OCI-LY7 (cell line): ENCODE measurements at regions not wholly inside any gene's neighbourhood (a gene's known extent, or its start where the extent isn't known, plus 50 kb on each side); places are given as distances from the start of the nearest gene placed in this dataset.
"Not testable (repeated sequence)": the region's sequence is repeated elsewhere in the genome, so short reads cannot be mapped to it uniquely, and the experiment has no call there.

Experiments
- BruUV-seq: library from RNA; stranded (reverse); fragments of 400-500 nt; replicated peaks from 2 replicates; lab custom pipeline; 2021; lab: Mats Ljungman, UMichigan
- CTCF ChIA-PET: fragments of 300-600 bp; sonication (Branson Sonifier 250); formaldehyde crosslinking; loops from one replicate; lab custom pipeline; 2022; ENCODE audit warnings: antibody characterized with exemption; ENCODE audit not compliant: unreplicated experiment; lab: Charles Lee
- POLR2A ChIA-PET: fragments of 300-600 bp; sonication (Branson Sonifier 250); formaldehyde crosslinking; loops from one replicate; lab custom pipeline; 2022; ENCODE audit warnings: antibody characterized with exemption; lab: Charles Lee
- DNase-seq: peaks from one replicate; pipeline ENCODE4 v3.0.0-alpha.2; 2015; ENCODE audit warnings: low spot score
- H2AFZ ChIP-seq: fragments of 200-600 bp; sonication (generic), shearing (Covaris generic); 2 replicates; pipeline ENCODE4 v1.6.1; 2014; ENCODE audit warnings: mild to moderate bottlenecking, antibody characterized with exemption, low read length, moderate library complexity
- H3K27ac ChIP-seq: fragments of 200-600 bp; sonication (generic); 2 replicates; pipeline ENCODE4 v1.5.1; 2014; ENCODE audit warnings: mixed run types, low read depth, mild to moderate bottlenecking, moderate library complexity, low read length, inconsistent platforms; ENCODE audit not compliant: poor library complexity, severe bottlenecking
- H3K36me3 ChIP-seq: fragments of 200-600 bp; sonication (generic); 2 replicates; pipeline ENCODE4 v1.6.1; 2014; ENCODE audit warnings: mild to moderate bottlenecking, antibody characterized with exemption, low read length, moderate library complexity, mixed read lengths; ENCODE audit not compliant: insufficient read depth
- H3K4me1 ChIP-seq: fragments of 200-600 bp; sonication (generic); 2 replicates; pipeline ENCODE4 v1.5.1; 2014; ENCODE audit warnings: mild to moderate bottlenecking, low read length; ENCODE audit not compliant: insufficient read depth, poor library complexity, severe bottlenecking
- H3K4me2 ChIP-seq: fragments of 200-600 bp; sonication (generic); 2 replicates; pipeline ENCODE4 v1.6.1; 2014; ENCODE audit warnings: mild to moderate bottlenecking, low read length
- H3K4me3 ChIP-seq: fragments of 200-600 bp; sonication (generic); 2 replicates; pipeline ENCODE4 v1.5.1; 2014; ENCODE audit warnings: mild to moderate bottlenecking, low read depth, low read length; ENCODE audit not compliant: poor library complexity, severe bottlenecking
- H3K79me2 ChIP-seq: fragments of 200-600 bp; sonication (generic); 2 replicates; pipeline ENCODE4 v1.6.1; 2016; ENCODE audit warnings: low read depth, mild to moderate bottlenecking, low read length, moderate library complexity, mixed read lengths; ENCODE audit not compliant: insufficient read depth
- H3K9me2 ChIP-seq: fragments of 200-600 bp; sonication (generic); 2 replicates; pipeline ENCODE4 v1.6.1; 2016; ENCODE audit warnings: mild to moderate bottlenecking, low read length, mixed read lengths; ENCODE audit not compliant: insufficient read depth
- H3K9me3 ChIP-seq: fragments of 200-600 bp; sonication (generic); 2 replicates; pipeline ENCODE4 v1.6.1; 2014; ENCODE audit warnings: mild to moderate bottlenecking, mixed run types, low read length, mixed read lengths
- H4K20me1 ChIP-seq: fragments of 200-600 bp; sonication (generic); 2 replicates; pipeline ENCODE4 v1.6.1; 2014; ENCODE audit warnings: mild to moderate bottlenecking, antibody characterized with exemption, low read length, moderate library complexity, mixed read lengths; ENCODE audit not compliant: insufficient read depth
- EZH2phosphoT487 ChIP-seq: fragments of 200-600 bp; sonication (generic); IDR thresholded peaks from 2 replicates; pipeline ENCODE4 v1.6.1; 2018; ENCODE audit warnings: low read depth, borderline replicate concordance, mild to moderate bottlenecking, mixed run types, antibody characterized with exemption, low read length, moderate library complexity, mixed read lengths
- intact Hi-C: fragments of 100-400 bp; cut with micrococcal nuclease; formaldehyde crosslinking; loops from one replicate; pipeline ENCODE4 v1.10.0; 2022; ENCODE audit not compliant: unreplicated experiment
- TF ChIP-seq, protein P1 (sequence below): fragments of 200-600 bp; sonication (generic); conservative IDR thresholded peaks from 2 replicates; pipeline ENCODE4 v1.5.1; 2014; ENCODE audit warnings: mild to moderate bottlenecking, antibody characterized with exemption, low read length, moderate library complexity, mixed read lengths

DNA sequence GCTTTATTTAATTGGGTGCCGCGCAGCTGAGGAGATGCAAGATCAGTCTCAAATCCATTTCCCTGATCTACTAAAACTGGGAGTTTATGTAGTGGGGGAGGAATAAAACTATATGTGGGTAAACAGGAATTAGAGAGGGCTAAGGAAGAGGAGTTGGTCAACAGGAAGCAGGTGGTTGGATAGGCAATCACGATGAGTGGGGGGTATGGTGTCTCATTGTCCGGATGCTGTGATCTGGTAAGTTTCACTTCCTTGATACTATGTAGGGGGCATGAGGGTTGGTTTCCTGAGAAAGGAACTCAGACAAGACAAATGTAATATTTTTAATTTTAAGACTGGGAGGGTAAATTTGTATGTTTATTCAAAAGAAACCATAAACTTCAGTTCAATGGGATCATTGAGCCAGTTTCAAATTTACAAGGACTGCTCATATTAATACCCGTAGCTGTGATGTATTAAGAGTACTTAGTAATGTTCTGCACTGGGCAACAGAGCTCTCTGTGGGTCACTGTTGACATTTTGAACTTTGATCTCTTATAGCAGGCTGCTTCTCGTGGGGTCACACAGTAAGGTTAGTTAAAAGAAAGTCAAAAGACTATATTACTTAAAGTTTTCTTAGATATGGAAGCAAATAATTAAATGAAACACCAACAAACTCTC, 786.2 kb upstream of the FBXO33 start:
- H3K4me1 ChIP-seq, result peaks cover 61% of the 10 kb centered on the region
- no peaks in the 10 kb centered on the region for H4K20me1 ChIP-seq
- no peaks in the 10 kb centered on the region for H3K79me2 ChIP-seq
- no peak for TF ChIP-seq EZH2phosphoT487
- TF ChIP-seq, protein P1, sequence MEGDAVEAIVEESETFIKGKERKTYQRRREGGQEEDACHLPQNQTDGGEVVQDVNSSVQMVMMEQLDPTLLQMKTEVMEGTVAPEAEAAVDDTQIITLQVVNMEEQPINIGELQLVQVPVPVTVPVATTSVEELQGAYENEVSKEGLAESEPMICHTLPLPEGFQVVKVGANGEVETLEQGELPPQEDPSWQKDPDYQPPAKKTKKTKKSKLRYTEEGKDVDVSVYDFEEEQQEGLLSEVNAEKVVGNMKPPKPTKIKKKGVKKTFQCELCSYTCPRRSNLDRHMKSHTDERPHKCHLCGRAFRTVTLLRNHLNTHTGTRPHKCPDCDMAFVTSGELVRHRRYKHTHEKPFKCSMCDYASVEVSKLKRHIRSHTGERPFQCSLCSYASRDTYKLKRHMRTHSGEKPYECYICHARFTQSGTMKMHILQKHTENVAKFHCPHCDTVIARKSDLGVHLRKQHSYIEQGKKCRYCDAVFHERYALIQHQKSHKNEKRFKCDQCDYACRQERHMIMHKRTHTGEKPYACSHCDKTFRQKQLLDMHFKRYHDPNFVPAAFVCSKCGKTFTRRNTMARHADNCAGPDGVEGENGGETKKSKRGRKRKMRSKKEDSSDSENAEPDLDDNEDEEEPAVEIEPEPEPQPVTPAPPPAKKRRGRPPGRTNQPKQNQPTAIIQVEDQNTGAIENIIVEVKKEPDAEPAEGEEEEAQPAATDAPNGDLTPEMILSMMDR, result no peak
- ChIA-PET POLR2A (interaction anchor here (0.5 to 1.7 kb wide), 8 partner anchors 8 to 1033 kb away, joined by 3 to 8 read pairs (median 3); no protein-coding TSS in a partner anchor), CTCF (no interaction called here)
- H2AFZ ChIP-seq, result peak overlapping the region; percentile 95
- no peaks in the 10 kb centered on the region for H3K9me2 ChIP-seq
- intact Hi-C loops, result loop anchor here (5.0 kb wide), 1 partner anchor 451 kb away; no protein-coding TSS in a partner anchor
- peak overlapping the region; percentile 96 for H3K27ac ChIP-seq
- H3K9me3 ChIP-seq, result peaks cover 44% of the 10 kb centered on the region; the same call in 1 of the 2 replicates
- H3K4me2 ChIP-seq, result peak overlapping the region; percentile 63
- TSS peak; percentile 91 for BruUV-seq
- H3K4me3 ChIP-seq, result peak overlapping the region; percentile 43
- peaks cover 37% of the 10 kb centered on the region for H3K36me3 ChIP-seq
- DNase-seq, result peak; percentile 93

- Histone ChIP-seq H3K9me3 (peaks cover 44% of the 10 kb centered on the region; the same call in 1 of the 2 replicates), H2AFZ (peak overlapping the region; percentile 39; the same call in 1 of the 2 replicates), H3K4me1 (peaks cover 61% of the 10 kb centered on the region), H3K4me3 (no peak overlapping the region), H4K20me1 (no peaks in the 10 kb centered on the region), H3K36me3 (peaks cover 35% of the 10 kb centered on the region), H3K79me2 (no peaks in the 10 kb centered on the region), H3K4me2 (no peak overlapping the region), H3K27ac (peak overlapping the region; percentile 96), H3K9me2 (no peaks in the 10 kb centered on the region)
- intact Hi-C loops, result loop anchor here (5.0 kb wide), 1 partner anchor 450 kb away; no protein-coding TSS in a partner anchor
- no peak for DNase-seq
- ChIA-PET POLR2A (interaction anchor here (0.6 kb wide), 1 partner anchor 12 kb away, joined by 3 read pairs; no protein-coding TSS in a partner anchor), CTCF (no interaction called here)
- TF ChIP-seq EZH2phosphoT487, result no peak
- TF ChIP-seq, protein P1, result no peak
- no TSS peak for BruUV-seq
Measured at GRCh38 chr14:40216976-40217375, 784.7 kb upstream of the FBXO33 start.

GRCh38 chr14:40216408-40216807, 784.2 kb upstream of the FBXO33 start:
- DNase-seq, H2AFZ ChIP-seq, H3K9me2 ChIP-seq, H4K20me1 ChIP-seq, H3K4me3 ChIP-seq, CTCF ChIA-PET, BruUV-seq, H3K4me2 ChIP-seq, H3K79me2 ChIP-seq: not testable (repeated sequence)
- Histone ChIP-seq H3K36me3 (peaks cover 34% of the 10 kb centered on the region), H3K9me3 (peaks cover 41% of the 10 kb centered on the region; the same call in 1 of the 2 replicates), H3K27ac (peak overlapping the region; percentile 96), H3K4me1 (peaks cover 56% of the 10 kb centered on the region)
- POLR2A ChIA-PET, result interaction anchor here (0.6 kb wide), 1 partner anchor 13 kb away, joined by 3 read pairs; no protein-coding TSS in a partner anchor
- intact Hi-C loops, result loop anchor here (5.0 kb wide), 1 partner anchor 449 kb away; no protein-coding TSS in a partner anchor
